ENCODE measurements at regions not wholly inside any gene's neighbourhood (a gene's known extent, or its start where the extent isn't known, plus 50 kb on each side); places are given as distances from the start of the nearest gene placed in this dataset.

DNA sequence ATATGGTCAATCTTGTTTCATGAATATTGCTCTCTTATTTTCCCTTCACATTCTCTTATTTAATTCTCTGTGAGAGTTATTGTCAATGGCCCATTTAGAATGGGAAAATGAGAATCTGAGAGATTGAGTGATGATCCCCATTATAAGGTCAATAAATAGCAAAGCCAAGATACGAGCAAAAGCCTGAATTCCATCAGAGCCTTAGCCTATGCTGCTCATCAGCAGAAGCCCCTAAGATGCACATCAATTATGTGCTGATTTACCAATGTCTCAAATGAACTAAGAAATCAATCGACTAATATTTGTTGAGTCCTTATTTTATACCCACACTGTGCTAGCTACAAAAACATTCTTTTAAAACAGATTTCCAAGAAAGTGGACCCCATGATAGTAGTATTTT, 330.8 kb upstream of the DDI1 start:
- TF ChIP-seq FOXM1 (IDR thresholded peaks at IDR 0.05; ENCODE audit: borderline replicate concordance), result no peak
- no peak for TF ChIP-seq BHLHE40 (IDR thresholded peaks at IDR 0.05; ENCODE audit: borderline replicate concordance)
- no peak for TF ChIP-seq SUZ12 (IDR thresholded peaks at IDR 0.05)
- TF ChIP-seq NFRKB (IDR thresholded peaks at IDR 0.05), result no peak
- TF ChIP-seq ELF4 (IDR thresholded peaks at IDR 0.05), result no peak
- TF ChIP-seq TARDBP (IDR thresholded peaks at IDR 0.05), result no peak
- TF ChIP-seq ZNF384 (IDR thresholded peaks at IDR 0.05), result no peak
- no peak for TF ChIP-seq LEF1 (IDR thresholded peaks at IDR 0.05; ENCODE audit: borderline replicate concordance)
- no peak for TF ChIP-seq ARNT (IDR thresholded peaks at IDR 0.05)
- TF ChIP-seq FOXK2 (IDR thresholded peaks at IDR 0.05), result no peak
- no peak for TF ChIP-seq CTBP1 (IDR thresholded peaks at IDR 0.05; ENCODE audit: borderline replicate concordance)
